ENCODE measurements at regions not wholly inside any gene's neighbourhood (a gene's known extent, or its start where the extent isn't known, plus 50 kb on each side); places are given as distances from the start of the nearest gene placed in this dataset.
"Not testable (repeated sequence)": the region's sequence is repeated elsewhere in the genome, so short reads cannot be mapped to it uniquely, and the experiment has no call there.

DNA sequence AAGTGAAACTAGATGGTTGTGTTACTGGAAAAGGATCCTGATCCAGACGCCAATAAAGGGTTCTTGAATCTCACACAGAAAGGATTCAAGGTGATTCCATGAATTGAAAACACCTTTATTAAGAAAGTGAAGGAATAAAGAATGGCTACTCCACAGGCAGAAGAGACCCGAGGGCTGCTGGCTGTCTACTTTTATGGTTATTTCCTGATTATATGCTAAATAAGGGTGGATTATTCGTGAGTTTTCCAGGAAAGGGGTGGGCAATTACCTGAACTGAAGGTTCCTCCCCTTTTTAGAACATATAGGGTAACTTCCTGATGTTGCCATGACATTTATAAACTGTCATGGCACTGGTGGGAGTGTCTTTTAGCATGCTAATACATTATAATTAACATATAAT lies 50.9 kb upstream of the WARS2 start:
- DNase-seq, result no peak

GRCh38 chr1:119204197-119204960 lies 63.9 kb upstream of the WARS2 start:
- no peak for DNase-seq

GRCh38 chr1:119204961-119205357 lies 64.5 kb upstream of the WARS2 start:
- no peak for DNase-seq

DNA sequence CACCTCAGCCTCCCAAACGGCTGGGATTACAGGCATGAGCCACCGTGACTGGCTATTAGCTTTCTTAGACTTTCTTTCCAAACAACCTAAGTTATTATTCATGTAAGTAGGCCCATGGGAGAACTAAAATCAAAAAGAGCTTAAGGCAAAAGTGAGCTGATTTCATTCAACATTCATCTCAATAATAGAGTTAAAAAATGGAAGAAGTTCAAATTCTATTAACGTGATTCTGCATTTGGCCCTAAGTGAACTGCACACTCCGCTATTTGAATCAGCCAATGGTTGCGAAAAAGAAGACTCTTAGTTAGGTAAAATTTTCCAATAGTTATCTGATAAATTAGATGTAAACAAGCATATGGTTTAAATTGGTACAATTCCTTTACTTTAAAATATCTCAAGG lies 68.6 kb upstream of the WARS2 start:
- no peak for DNase-seq

DNA sequence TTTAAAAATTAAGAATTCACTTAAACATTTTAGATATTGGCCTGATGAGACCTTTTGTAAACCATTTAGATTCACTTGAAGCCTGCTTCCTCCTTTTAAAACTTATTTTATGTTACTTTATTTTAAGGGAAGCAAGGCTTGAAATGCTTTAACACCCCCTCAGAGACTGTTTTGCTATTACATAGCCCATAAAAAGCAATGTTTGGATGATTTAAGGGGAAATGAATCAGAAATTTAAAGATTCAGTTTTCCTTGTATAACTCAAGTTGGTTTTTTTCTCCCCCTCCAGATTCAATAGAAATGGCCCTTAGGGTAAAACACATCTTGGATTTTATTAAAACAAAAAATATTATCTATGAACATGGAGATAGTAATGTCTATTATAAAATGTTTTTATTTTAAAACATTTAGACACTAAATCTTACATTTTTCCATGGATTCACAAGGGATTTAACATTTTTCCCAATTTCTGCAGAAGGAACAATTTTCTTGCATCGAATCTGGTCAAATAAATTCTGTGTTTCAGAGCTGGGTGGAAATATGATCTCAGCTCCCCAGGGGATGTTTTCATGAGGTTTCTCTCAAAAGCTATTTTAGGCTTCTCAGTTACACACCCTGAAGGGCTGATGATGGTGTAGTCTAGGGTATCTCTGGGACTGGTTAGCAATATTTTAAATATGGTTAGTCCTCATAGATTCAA lies 69.3 kb upstream of the WARS2 start:
- DNase-seq, result no peak

DNA sequence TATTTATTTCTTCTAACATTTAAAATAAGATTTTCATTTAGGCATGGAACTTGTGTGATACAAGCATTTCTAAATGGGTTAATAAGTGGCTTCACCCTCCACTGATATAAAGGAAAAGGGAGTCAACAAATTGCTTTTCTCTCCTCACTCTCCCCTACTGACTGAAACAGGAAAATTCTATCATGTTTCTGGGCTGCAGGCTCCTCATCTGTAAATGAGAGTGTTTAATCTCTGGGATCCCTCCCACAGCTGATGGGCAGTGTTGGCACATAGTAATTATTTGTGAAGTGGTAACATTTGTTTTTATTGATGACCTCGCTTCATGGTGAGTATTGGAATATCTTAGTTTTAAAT lies 69.8 kb upstream of the WARS2 start:
- DNase-seq, result no peak

DNA sequence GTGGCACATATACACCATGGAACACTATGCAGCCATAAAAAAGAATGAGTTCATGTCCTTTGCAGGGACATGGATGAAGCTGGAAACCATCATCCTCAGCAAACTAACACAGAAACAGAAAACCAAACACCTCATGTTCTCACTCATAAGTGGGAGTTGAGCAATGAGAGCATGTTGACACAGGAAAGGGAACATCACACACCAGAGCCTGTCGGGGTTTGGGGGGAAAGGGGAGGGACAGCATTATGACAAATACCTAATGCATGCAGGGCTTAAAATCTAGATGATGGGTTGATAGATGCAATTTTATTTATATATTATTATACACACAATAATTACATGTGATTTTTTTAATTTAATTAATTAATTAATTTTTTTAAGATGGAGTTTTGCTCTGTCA lies 72.8 kb upstream of the WARS2 start:
- DNase-seq, result not testable (repeated sequence)

DNA sequence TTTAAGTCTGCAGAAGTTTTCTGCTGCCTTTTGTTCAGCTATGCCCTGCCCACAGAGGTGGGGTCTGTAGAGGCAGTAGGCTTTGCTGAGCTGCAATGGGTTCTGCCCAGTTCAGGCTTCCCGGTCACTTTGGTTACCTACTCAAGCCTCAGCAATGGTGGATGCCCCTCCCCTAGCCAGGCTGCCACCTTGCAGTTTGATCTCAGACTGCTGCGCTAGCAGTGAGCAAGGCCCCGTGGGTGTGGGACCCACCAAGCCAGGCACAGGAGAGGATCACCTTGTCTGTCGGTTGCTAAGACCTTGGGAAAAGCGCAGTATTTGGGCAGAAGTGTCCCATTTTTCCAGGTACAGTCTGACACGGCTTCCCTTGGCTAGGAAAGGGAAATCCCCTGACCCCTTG lies 74.5 kb upstream of the WARS2 start:
- DNase-seq, result not testable (repeated sequence)

DNA sequence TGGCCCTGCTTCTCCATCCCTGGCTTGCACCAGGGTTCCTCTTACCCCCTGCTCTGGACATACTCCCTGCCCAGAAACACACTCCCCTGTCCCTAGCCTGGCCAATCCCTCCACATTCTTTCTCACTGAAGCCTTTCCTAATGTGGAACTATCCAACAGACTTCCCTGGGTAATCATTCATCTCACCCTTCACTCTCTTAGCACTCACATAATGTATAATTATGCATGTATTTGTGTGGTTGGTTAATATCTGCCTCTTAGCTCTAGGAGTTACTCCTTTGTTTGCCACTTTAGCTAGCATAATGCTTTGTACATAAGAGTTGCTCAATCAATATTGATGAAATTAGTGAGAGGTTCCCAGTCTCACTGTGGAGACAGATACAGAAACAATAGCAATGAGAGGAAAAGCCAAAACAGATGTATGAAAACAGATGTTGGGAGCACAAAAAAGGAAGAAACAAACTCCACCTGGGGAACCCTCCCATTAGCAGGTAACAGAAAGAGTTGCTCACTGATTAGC lies 76.9 kb upstream of the WARS2 start:
- DNase-seq, result no peak

GRCh38 chr1:119219711-119220110 lies 79.3 kb upstream of the WARS2 start:
- no peak for DNase-seq

GRCh38 chr1:119220991-119221390 lies 80.5 kb upstream of the WARS2 start:
- DNase-seq, result no peak

DNA sequence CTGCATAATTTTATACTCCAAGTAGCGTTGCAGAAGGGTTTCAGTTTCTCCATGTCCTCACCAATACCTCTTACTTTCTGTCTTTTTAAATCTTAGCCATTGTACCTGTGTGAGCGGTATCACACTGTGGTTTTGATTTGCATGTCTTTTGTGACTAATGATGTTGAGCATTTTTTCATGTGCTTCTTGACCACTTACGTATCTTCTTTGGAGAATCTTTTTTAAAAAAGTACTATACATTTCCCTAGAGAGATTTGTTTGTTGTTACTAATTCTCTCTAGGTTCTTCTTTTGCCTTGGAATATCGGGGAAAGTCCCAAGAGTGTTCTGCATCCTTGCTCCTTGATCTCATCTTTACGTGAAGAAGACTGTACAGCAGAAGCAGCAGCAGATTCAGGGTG lies 81.8 kb upstream of the WARS2 start:
- no peak for DNase-seq

DNA sequence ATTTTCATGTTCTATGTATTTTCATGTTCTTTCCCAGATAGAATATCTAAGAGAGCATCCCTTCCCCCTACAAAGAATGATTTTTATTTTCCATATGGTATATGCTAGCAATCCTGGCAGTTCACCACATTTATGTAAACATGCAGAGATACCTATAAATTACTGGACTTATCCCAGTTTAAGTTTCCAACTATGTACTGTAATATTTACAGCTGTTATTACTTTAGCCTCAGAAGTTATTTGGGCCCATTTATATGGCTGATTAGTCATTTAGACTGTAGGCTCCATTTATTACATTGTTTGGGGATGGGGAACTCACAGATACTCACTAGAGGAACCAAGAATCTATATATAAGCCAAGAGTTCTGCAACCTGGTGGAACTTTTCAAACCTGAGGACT lies 84.8 kb upstream of the WARS2 start:
- DNase-seq, result no peak

- no peak for DNase-seq
These were observed 85.4 kb upstream of the WARS2 start for GRCh38 chr1:119225831-119226230.

DNA sequence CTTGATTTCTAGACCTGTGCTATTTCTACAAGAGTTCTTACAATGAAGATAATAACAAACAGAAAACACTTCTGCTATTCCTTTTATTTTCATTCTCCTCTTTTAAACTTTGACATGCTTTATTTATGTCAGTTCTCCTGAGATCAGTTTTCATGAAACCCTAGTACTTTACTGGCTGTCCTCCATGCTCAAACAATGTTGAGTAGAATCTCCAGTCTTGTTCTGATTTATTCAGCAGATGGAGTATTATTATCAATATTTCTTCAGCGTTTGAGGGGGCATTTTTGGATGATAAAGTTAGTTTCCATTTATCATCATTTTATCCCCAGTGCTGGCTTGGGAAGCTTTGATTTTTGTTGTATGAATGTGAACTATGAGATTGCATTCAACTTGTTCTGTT lies 85.9 kb upstream of the WARS2 start:
- no peak for DNase-seq

- DNase-seq, result no peak
These were observed 86.5 kb upstream of the WARS2 start for GRCh38 chr1:119226913-119227312.

- DNase-seq, result no peak
These were observed 87.0 kb upstream of the WARS2 start for GRCh38 chr1:119227456-119227855.

DNA sequence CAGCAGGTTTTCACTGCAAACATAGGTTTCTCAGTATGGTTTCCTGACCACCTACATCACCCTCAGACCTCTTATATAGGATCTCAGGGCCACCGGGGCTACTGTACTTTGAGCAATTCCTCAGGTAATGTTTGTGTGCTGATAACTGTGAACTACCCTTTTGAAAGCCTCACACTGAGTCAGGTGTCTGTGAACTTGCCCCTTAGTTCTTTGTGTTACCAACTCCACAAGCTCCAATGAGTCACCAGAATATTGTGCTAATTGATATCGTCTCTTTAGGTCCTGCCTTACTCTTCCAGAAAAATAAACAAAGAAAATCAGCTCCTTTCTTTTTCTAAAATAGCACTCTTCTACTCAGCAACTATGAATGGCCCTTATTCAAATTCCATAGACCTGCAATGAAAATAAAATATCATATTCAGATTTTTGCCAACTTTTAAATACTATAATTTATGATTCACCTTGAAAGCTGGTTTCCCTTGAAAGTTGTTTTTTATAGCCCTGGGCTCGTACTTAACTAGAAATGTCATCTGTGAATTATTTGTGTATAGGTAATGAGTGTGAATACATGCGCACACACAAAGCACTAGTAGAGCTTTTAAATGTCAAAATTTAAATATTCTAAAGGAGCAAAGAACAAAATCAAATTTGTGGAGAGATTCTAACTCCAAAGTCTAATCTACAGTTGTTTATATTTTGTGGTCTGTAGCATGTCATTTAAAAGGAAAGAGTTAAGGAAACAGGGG lies 88.1 kb upstream of the WARS2 start:
- DNase-seq, result no peak

DNA sequence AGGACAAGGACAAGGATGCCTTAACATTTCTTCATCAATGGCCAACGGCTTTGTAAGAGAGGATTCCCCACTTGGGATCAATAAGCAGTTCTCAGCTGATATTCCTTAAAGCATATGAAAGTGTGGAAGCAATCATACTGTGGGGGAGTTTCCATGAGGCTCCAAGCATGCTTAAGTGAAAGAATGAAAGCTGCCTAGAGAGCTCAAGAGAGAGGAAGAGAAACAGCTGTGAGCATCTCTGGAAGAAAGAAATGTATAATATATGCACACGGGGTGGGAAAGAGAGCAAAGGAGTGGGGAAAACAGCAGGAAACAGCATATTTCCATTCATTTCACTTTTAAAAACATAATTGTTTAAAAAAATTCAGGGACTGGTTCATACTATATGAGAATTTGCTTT lies 94.7 kb upstream of the WARS2 start:
- DNase-seq, result no peak

- DNase-seq, result no peak
These were observed 105.4 kb upstream of the WARS2 start for GRCh38 chr1:119245881-119246280.

- DNase-seq, result no peak
These were observed 108.8 kb upstream of the WARS2 start for GRCh38 chr1:119249283-119249682.

DNA sequence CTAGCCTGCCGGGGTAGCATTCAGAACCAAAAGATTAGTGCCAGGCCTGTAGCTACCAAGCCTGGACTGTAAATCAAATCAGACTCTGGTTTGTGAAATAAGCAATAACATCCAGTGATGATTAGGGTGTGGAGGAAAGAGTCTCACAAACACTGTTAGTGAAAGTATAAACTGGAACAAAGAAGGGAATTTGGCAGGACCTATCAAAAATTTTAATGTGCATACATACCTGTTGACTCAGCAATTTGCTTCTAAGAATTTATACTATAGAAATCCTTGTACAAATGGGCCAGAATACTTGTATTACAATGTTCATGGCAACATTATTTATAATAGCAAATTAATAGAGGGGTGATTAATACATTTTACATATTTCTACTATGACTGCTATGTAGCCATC lies 109.8 kb upstream of the WARS2 start:
- no peak for DNase-seq

DNA sequence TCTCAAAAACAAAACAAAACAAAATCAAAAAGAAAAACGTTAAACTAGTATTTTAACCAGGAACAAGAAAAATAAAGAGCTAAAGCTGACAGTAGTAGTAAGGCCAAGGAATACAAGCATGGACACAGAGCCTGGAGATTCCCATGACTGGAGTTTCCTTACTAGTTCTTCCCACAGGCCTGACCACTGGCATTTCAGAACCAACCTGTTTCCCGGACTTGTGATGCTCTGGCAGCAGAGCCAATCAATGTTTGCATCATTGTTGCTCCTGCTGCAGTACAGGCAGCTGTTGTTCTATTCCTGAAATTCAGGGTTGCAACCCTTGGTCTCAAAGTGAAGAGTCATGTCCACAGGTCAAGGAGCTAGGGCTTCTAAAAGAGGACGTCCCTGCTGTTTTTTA lies 111.3 kb upstream of the WARS2 start:
- DNase-seq, result no peak

DNA sequence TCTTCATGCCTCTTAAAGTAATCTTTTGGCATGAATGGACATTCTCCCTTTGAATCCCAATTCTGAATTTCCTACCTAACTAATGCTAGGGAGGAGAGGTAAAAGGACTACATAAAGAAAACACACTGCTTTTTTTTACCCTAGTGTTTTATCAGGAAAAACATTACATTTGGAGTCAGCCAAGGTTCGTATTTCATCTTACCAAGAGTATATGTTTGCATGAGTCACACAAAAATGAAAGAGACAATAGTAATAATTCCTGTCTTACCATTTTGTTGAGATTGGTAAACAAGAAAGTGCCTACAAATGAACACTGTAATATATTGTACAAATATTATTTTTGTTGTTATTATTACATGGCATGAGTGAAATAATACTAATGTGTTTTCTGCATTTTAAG lies 112.9 kb upstream of the WARS2 start:
- DNase-seq, result no peak
